ENCODE measurements at regions not wholly inside any gene's neighbourhood (a gene's known extent, or its start where the extent isn't known, plus 50 kb on each side); places are given as distances from the start of the nearest gene placed in this dataset.
A peak's percentile ranks its signal among the peaks of the same experiment; 100 is the strongest.

GRCh38 chr4:89411539-89412309 is 104.1 kb upstream of the GPRIN3 start:
- Mint-ChIP-seq H3K36me3 (ENCODE audit: low read depth) (peaks cover 5% of the 10 kb centered on the region), H3K4me3 (peak overlapping the region; percentile 39), H3K27me3 (no peaks in the 10 kb centered on the region), H3K27ac (no peak overlapping the region), H3K4me1 (peaks cover 6% of the 10 kb centered on the region)
- no peak for ATAC-seq
- DNase-seq = no peak
- H3K9me3 ChIP-seq (ENCODE audit: control insufficient read depth, low read length, poor library complexity, severe bottlenecking) = no peaks in the 10 kb centered on the region

- no peak for ATAC-seq
- Mint-ChIP-seq H3K36me3 (ENCODE audit: low read depth) (peaks cover 5% of the 10 kb centered on the region), H3K27ac (no peak overlapping the region), H3K4me1 (peaks cover 6% of the 10 kb centered on the region), H3K27me3 (no peaks in the 10 kb centered on the region), H3K4me3 (no peak overlapping the region)
- H3K9me3 ChIP-seq (ENCODE audit: control insufficient read depth, low read length, poor library complexity, severe bottlenecking) = no peaks in the 10 kb centered on the region
- no peak for DNase-seq
These were observed 103.1 kb upstream of the GPRIN3 start for GRCh38 chr4:89410687-89411086.

DNA sequence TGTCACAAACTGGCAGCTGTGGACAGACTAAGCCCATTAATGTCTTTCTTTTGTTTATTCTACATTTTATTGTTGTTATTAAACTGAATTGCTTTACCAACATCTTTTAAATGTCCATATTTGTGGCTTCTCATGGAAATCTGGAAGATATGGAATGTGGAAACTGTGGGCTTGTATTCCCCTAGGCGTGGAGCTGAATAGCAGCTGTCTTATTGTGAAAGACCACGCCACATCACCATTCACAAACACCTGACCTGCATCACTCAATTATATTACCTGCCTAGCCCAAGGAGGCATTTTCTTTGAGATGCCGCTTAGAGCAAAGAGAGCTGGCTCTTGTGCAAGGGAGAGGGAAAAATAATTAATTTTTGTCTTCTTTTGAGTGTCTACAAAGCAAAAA is 96.9 kb upstream of the GPRIN3 start:
- ATAC-seq (no peak), DNase-seq (no peak)
- Mint-ChIP-seq H3K4me1 (peaks cover 3% of the 10 kb centered on the region), H3K27ac (no peak overlapping the region), H3K27me3 (no peaks in the 10 kb centered on the region), H3K4me3 (no peak overlapping the region), H3K36me3 (ENCODE audit: low read depth) (peaks cover 2% of the 10 kb centered on the region)
- H3K9me3 ChIP-seq (ENCODE audit: control insufficient read depth, low read length, poor library complexity, severe bottlenecking) = no peaks in the 10 kb centered on the region

- ATAC-seq = no peak
- no peaks in the 10 kb centered on the region for H3K27me3 Mint-ChIP-seq
- no peaks in the 10 kb centered on the region for H3K36me3 Mint-ChIP-seq (ENCODE audit: low read depth)
- DNase-seq = no peak
- H3K4me3 Mint-ChIP-seq = no peak overlapping the region
- no peaks in the 10 kb centered on the region for H3K9me3 ChIP-seq (ENCODE audit: control insufficient read depth, low read length, poor library complexity, severe bottlenecking)
- no peak overlapping the region for H3K27ac Mint-ChIP-seq
- H3K4me1 Mint-ChIP-seq = no peaks in the 10 kb centered on the region
These were observed 96.2 kb upstream of the GPRIN3 start for GRCh38 chr4:89403826-89404225.

GRCh38 chr4:89400287-89401035 is 92.9 kb upstream of the GPRIN3 start:
- no peak overlapping the region for H3K4me3 Mint-ChIP-seq

GRCh38 chr4:89398644-89399043 is 91.0 kb upstream of the GPRIN3 start:
- no peaks in the 10 kb centered on the region for H3K9me3 ChIP-seq (ENCODE audit: control insufficient read depth, low read length, poor library complexity, severe bottlenecking)
- Mint-ChIP-seq H3K27ac (no peak overlapping the region), H3K36me3 (ENCODE audit: low read depth) (no peaks in the 10 kb centered on the region), H3K27me3 (no peaks in the 10 kb centered on the region), H3K4me1 (no peaks in the 10 kb centered on the region), H3K4me3 (no peak overlapping the region)
- no peak for ATAC-seq
- no peak for DNase-seq

More at GRCh38 chr4:89400287-89401035, 92.9 kb upstream of the GPRIN3 start:
- DNase-seq (no peak), ATAC-seq (no peak)
- no peak overlapping the region for H3K27ac Mint-ChIP-seq
- no peaks in the 10 kb centered on the region for H3K4me1 Mint-ChIP-seq
- no peaks in the 10 kb centered on the region for H3K27me3 Mint-ChIP-seq
- no peaks in the 10 kb centered on the region for H3K36me3 Mint-ChIP-seq (ENCODE audit: low read depth)
- H3K9me3 ChIP-seq (ENCODE audit: control insufficient read depth, low read length, poor library complexity, severe bottlenecking) = no peaks in the 10 kb centered on the region

- Mint-ChIP-seq H3K4me3 (no peak overlapping the region), H3K27ac (no peak overlapping the region), H3K36me3 (ENCODE audit: low read depth) (no peaks in the 10 kb centered on the region), H3K27me3 (no peaks in the 10 kb centered on the region), H3K4me1 (no peaks in the 10 kb centered on the region)
- ATAC-seq = no peak
- H3K9me3 ChIP-seq (ENCODE audit: control insufficient read depth, low read length, poor library complexity, severe bottlenecking) = no peaks in the 10 kb centered on the region
- no peak for DNase-seq
These were observed 90.5 kb upstream of the GPRIN3 start for GRCh38 chr4:89398146-89398545.

DNA sequence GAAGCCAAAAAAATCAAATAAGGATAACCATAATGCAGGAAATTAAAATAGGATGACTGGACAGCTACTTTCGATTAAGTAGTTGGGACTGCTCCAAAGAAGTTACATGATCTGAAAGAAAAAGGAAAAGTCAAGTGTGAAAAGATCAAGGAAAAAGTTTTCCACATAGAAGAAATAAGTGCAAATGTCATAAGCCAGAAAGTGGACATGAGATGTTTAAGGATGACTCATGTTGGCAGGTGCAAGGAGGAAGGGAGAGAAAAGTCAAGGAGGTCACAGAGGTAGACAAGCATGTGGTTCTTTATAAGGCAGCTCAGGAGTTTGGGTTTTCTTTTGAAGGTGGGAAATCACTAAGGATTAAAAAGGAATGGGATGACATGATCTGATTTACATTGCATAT is 89.8 kb upstream of the GPRIN3 start:
- Mint-ChIP-seq H3K4me3 (no peak overlapping the region), H3K27ac (no peak overlapping the region), H3K27me3 (no peaks in the 10 kb centered on the region), H3K4me1 (no peaks in the 10 kb centered on the region), H3K36me3 (ENCODE audit: low read depth) (no peaks in the 10 kb centered on the region)
- no peaks in the 10 kb centered on the region for H3K9me3 ChIP-seq (ENCODE audit: control insufficient read depth, low read length, poor library complexity, severe bottlenecking)
- ATAC-seq (no peak), DNase-seq (no peak)

GRCh38 chr4:89382439-89382838 is 74.8 kb upstream of the GPRIN3 start:
- H3K36me3 Mint-ChIP-seq (ENCODE audit: low read depth) = no peaks in the 10 kb centered on the region
- ATAC-seq (no peak), DNase-seq (no peak)
- no peaks in the 10 kb centered on the region for H3K9me3 ChIP-seq (ENCODE audit: control insufficient read depth, low read length, poor library complexity, severe bottlenecking)
- H3K27ac Mint-ChIP-seq = no peak overlapping the region
- H3K4me1 Mint-ChIP-seq = peaks cover 2% of the 10 kb centered on the region
- no peaks in the 10 kb centered on the region for H3K27me3 Mint-ChIP-seq
- H3K4me3 Mint-ChIP-seq = no peak overlapping the region

DNA sequence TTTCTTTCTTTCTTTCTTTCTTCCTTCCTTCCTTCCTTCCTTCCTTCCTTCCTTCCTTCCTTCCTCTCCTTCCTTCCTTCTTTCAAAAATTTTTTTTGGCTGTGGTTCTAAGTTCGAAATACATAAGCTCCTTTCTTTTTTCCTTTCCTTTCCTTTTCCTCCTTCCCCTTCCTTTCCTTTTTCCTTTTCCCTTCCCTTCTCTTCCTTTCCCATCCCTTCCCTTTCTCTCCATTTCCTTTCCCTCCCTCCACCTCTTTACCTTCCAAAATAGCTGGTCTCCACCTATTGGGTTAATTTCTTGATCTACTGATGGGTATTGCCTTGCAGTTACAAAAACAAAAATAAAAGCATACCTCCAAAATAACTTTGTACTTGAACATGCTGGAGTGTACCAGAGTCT is 73.4 kb upstream of the GPRIN3 start:
- H3K27ac Mint-ChIP-seq = no peak overlapping the region
- H3K4me1 Mint-ChIP-seq = peaks cover 2% of the 10 kb centered on the region
- H3K4me3 Mint-ChIP-seq = no peak overlapping the region
- no peak for ATAC-seq
- no peaks in the 10 kb centered on the region for H3K27me3 Mint-ChIP-seq
- no peaks in the 10 kb centered on the region for H3K36me3 Mint-ChIP-seq (ENCODE audit: low read depth)
- DNase-seq = no peak
- H3K9me3 ChIP-seq (ENCODE audit: control insufficient read depth, low read length, poor library complexity, severe bottlenecking) = no peaks in the 10 kb centered on the region

DNA sequence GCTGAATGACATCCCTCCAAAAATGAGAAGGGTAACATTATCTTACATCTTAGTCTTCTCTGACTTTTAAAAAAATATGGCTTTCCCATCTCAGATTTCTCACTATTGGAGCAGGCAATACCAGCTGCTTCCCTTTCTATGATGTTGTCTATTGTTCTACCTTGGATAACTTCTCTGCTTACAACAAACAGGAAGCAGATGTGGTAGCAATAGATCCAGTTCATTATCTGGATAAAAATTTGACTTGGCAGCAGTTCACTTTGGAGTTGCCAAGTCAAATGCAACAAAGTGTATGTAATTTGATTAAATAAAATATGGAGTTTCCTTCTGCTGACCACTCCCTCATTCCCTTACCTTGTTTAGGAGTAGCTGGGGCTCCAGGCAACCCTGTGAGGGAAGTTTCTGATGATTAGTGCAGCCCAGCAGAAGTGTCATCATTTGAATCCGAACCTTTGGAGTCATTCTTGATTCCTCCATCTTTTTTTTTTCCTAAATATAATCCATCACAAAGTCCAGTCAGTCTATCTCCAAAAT is 72.0 kb upstream of the GPRIN3 start:
- no peaks in the 10 kb centered on the region for H3K27me3 Mint-ChIP-seq
- no peaks in the 10 kb centered on the region for H3K4me1 Mint-ChIP-seq
- no peaks in the 10 kb centered on the region for H3K9me3 ChIP-seq (ENCODE audit: control insufficient read depth, low read length, poor library complexity, severe bottlenecking)
- no peak overlapping the region for H3K27ac Mint-ChIP-seq
- DNase-seq (no peak), ATAC-seq (no peak)
- no peak overlapping the region for H3K4me3 Mint-ChIP-seq
- no peaks in the 10 kb centered on the region for H3K36me3 Mint-ChIP-seq (ENCODE audit: low read depth)

DNA sequence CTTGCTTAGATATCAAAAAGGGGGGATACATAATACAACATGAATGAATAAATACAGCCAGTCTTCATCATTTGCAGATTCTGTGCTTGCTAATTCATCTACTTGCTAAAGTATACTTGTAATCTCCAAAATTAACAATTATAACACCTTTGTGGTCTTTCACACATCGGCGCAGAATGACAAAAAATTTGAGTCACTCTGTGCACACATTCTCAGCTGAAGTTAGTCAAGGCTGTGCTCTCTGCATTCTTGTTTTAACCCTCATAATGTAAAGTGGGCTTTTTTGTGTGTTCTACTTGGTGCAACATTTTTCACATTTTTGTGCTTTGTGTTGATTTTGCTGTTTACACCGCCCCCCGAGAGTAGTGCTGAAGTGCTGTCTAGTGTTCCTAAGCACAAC is 65.8 kb upstream of the GPRIN3 start:
- no peak for ATAC-seq
- Mint-ChIP-seq H3K4me3 (no peak overlapping the region), H3K36me3 (ENCODE audit: low read depth) (no peaks in the 10 kb centered on the region), H3K4me1 (no peaks in the 10 kb centered on the region), H3K27me3 (no peaks in the 10 kb centered on the region), H3K27ac (no peak overlapping the region)
- no peaks in the 10 kb centered on the region for H3K9me3 ChIP-seq (ENCODE audit: control insufficient read depth, low read length, poor library complexity, severe bottlenecking)
- no peak for DNase-seq

- no peaks in the 10 kb centered on the region for H3K27me3 Mint-ChIP-seq
- H3K36me3 Mint-ChIP-seq (ENCODE audit: low read depth) = no peaks in the 10 kb centered on the region
These were observed 64.0 kb upstream of the GPRIN3 start for GRCh38 chr4:89371614-89372013.

More at GRCh38 chr4:89371614-89372013, 64.0 kb upstream of the GPRIN3 start:
- Mint-ChIP-seq H3K27ac (no peak overlapping the region), H3K4me3 (no peak overlapping the region), H3K4me1 (no peaks in the 10 kb centered on the region)
- ATAC-seq (no peak), DNase-seq (no peak)
- H3K9me3 ChIP-seq (ENCODE audit: control insufficient read depth, low read length, poor library complexity, severe bottlenecking) = no peaks in the 10 kb centered on the region

All from T-helper 17 cell (primary cell).